ENCODE measurements at regions not wholly inside any gene's neighbourhood (a gene's known extent, or its start where the extent isn't known, plus 50 kb on each side); places are given as distances from the start of the nearest gene placed in this dataset.
"Not testable (repeated sequence)": the region's sequence is repeated elsewhere in the genome, so short reads cannot be mapped to it uniquely, and the experiment has no call there.

DNA sequence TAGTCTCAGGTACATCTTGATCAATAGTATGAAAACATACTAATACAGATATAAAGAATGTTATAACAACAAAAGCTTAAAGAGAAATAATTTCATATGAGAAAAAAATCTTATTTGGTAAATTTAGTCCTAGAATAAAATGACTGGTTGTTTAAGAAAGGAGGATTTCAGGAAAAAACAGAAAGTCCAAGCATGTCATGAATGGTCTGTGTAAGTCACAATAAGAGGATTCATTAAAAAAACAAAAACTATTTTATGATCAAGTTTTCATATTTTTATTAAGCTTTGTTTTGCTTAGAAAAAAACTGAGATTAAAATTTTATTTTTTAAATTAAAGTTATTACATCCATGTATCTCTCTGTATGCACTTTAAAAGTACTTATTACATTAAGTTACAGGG is 353.9 kb upstream of the SPHKAP start:
- no peak for DNase-seq (ENCODE audit: low read depth in 3 of 3, low spot score in 2 of 3)

DNA sequence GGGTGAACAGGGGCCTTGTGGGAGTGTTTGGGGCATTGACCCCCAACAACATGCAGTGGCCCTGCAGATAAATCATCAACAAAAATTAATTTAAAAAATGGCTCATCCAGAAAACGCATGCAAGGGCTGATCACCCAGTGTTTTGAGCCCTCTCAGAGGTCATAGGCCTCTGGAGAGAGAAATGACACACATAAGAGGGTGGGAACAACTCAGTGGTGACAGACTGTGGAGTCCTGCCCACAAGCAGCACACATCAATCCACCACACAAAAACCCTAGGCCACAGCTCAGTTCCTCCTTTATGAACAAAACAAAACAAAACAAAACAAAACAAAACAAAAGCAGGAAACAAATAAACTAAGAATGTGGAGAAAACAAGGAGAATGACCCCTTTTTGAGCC is 351.7 kb upstream of the SPHKAP start:
- no peak for DNase-seq (ENCODE audit: low read depth in 3 of 3, low spot score in 2 of 3)

DNA sequence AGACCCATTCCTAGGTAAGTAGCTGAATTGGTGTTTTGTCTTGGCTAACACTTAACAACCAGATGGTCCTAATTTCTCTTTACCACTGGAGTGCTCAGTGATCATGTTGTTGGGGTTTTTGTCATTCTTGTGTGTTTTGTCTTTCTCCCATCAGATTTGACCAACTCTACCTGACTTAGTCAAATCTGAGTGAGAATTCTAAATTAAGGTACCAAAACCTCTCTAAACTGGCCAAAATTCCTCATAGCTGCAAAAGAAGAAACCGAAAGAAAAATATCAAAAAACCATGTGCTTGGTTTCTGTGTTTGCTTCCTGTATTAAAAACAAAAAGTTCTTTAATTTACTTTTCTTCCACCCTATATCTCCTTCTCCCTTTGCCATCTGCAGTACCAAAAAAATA is 350.7 kb upstream of the SPHKAP start:
- no peak for DNase-seq (ENCODE audit: low read depth in 3 of 3, low spot score in 2 of 3)

DNA sequence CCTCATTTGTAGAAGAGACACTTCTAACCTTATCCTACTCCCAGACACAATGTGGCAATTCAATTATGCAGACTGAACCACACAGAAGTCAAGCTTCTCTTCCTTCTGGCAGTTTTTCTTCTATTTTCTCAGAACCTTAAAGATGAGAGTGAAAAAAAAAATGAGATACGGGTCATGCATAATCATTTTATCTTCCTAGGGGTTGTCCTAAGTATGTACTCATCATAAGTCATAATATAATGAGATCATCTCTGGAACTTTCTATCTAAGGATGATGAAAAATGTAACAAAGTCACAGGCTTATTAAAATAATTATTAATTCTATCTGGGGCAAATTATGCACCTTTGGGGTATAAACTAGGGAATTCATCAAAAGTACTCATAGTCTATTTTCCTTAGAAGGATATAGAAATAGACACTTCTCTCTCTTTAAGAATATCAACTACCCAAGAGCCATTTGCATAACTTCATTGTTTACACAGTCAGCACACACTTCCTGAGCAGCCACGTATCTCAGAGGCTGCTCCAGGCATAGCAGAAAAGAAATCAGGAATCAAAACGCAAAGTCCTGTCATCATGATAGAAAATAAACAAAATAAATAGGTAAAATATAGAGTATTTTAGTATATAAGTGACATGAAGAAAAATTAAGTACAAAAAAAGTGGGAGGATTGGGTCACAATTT is 345.9 kb upstream of the SPHKAP start:
- no peak for DNase-seq (ENCODE audit: low read depth in 3 of 3, low spot score in 2 of 3)

DNA sequence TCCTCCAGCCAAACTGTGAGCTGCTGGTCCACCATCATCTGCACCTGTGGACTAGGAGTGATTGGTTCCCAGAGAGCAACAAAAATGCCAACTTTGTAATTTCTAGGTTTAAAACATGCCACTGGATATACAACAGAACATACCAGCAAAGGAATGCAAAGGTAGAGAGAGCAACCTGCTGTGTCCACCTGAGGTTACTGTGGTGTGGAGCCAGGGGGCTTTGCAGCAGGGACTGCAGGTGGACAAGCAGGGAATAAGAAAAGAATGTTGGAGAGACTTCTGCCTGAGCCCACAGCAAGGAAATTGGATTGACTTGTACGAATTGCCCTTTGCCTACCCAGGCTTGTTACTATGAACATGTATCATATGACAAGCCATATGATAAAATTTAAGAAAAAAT is 345.2 kb upstream of the SPHKAP start:
- DNase-seq (ENCODE audit: low read depth in 3 of 3, low spot score in 2 of 3), result no peak

DNA sequence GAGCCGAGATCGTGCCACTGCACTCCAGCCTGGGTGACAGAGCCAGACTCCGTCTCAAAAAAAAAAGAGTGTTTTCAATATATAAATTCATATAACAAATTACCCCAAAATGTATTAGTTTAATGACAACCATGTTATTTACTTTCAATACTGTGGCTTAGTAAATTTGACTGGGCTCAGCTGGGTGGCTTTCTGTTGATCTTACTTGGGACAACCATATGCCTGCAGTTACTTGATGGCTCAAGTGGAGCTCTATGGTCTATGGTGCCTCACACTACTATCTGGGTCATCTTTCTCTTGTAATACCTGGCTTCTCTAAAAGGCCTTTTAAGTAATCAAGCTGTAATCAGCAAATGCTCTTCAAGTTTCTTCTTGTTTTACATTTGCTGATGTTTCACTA is 341.5 kb upstream of the SPHKAP start:
- no peak for DNase-seq (ENCODE audit: low read depth in 3 of 3, low spot score in 2 of 3)

DNA sequence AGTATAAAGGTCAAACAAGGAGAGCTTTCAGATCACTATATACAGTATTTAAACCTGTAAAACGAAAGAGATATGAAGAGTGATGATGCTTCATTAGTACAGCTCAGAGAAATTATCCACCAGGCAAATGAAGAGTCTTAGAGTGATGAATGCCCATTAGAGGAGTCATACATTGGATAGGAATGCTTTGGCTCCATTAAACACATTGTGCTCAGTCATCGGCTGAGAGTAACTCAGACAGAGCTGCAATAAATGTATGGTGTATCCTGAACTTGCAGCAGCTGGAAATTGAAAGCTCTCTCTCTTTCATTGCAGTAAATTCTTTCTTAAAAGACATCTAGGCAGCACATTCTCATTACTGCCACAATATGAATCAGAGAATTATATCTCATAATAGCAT is 340.8 kb upstream of the SPHKAP start:
- no peak for DNase-seq (ENCODE audit: low read depth in 3 of 3, low spot score in 2 of 3)

DNA sequence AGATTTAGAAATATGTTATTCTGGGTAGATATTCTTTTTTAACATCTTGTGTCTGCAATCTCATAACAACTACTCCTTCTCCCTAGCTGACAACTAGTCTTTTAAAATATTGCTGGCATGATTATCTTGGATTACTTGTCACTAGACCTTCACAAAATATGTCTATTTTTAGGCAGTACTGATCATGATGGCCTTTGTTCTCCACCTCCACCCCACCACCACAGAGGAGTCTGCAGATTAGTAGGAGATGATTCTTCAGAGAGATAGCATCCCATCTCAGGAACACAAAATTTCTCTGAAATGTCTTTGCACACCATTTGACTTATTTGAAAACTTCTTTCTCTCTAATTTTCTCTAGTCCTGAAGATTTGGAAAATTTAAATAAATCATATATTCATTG is 338.1 kb upstream of the SPHKAP start:
- no peak for DNase-seq (ENCODE audit: low read depth in 3 of 3, low spot score in 2 of 3)

DNA sequence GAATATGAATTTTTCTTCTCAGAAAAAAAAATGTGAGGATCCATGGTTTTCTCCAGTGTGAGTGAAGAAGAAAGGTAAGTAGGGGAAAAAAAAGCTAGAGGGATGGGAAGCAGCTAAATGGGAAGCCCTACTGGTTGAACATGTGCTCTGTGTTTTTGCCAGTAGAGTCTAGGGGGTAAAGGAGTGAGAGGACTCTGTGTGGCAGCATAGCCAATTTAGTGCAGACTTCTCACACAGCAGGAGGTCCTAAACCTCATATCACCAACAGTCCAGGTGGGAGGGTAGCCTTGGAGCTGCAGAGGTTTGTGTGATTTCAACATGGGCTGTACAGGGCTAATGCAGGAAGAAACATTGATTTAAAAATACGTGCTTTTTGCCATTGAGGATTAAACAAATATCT is 334.5 kb upstream of the SPHKAP start:
- no peak for DNase-seq (ENCODE audit: low read depth in 3 of 3, low spot score in 2 of 3)

DNA sequence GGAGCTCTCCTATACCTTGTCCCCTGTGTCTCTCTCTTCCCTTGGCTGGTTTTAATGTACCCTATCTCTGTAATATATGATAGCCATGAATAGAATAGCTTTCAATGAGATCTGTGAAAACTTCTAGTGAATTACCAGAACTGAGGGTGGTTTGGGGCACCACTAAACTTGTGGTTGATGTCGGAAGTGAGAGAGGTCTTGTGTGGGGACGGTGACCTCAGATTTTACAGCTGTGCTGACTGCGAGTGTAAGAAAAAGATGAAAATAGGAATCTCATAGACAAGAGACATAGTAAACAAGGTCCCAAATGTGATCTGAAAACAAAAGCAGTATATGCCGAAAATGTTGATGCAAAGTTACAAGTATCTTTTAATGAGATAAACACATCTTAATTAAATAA is 332.0 kb upstream of the SPHKAP start:
- not testable (repeated sequence) for DNase-seq (ENCODE audit: low read depth in 3 of 3, low spot score in 2 of 3)

DNA sequence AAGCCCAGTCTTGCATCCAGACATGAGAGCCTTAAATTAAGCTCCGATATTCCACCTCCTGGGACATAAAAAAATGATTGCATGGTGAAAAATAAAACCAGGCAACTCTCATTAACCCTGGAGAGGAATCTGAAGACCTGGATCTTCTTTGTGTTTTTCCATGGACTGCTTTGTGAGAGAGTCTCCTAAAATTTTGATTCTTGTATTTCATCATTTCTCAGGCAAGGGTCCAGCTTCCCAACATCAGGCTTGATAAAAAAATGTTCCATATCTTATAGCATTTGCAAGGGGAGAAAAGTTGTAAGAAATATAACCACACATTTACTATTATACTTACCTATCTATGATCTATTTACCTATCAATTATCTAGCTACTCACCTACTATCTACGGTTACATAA is 327.5 kb upstream of the SPHKAP start:
- no peak for DNase-seq (ENCODE audit: low read depth in 3 of 3, low spot score in 2 of 3)

DNA sequence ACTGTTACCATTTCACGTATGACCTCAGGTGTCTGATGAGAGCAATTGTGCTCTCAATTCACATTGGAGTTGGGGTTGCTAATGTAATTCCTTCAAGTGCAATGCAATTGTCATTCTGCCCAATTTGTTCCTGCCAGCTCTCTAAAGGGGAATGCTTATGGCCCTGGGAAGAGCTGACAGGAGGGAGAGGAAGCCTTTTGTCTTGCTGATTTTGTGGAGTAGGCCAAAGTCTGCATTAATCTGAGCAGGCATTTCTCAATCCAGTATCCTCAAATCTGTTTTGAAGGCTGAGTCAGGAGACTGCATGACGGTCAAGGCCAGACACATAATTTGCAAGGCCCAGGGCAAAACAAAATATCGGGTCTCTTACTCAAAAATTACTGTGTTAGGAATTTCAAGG is 326.4 kb upstream of the SPHKAP start:
- no peak for DNase-seq (ENCODE audit: low read depth in 3 of 3, low spot score in 2 of 3)

DNA sequence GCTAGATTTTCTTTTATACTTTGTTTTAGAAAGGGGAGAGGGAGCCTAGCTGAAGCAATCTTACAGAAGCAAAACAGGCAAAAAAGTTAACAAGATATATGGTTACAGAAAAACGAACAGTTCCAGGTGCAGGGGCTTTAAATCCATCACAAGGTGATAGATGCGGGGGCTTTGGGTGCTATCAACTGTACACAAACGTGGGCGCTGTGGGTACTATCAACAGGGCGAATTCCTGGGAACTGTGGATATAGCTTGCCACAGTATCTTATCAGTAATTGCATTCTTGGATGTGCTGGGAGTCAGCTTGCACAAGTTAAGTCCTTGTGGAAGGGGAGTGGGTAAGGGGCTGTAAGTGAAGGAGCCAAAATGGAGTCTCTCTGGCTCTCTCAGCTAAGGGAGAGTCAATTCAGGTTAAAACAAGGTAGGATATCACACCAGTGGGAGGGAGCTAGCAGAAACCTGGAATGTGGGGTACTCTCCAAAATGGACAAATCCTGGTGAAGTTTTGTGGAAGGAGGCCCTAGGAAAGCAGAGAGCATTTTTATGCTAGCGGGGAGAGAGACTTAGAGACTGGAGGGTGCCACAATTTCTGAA is 325.8 kb upstream of the SPHKAP start:
- no peak for DNase-seq (ENCODE audit: low read depth in 3 of 3, low spot score in 2 of 3)

DNA sequence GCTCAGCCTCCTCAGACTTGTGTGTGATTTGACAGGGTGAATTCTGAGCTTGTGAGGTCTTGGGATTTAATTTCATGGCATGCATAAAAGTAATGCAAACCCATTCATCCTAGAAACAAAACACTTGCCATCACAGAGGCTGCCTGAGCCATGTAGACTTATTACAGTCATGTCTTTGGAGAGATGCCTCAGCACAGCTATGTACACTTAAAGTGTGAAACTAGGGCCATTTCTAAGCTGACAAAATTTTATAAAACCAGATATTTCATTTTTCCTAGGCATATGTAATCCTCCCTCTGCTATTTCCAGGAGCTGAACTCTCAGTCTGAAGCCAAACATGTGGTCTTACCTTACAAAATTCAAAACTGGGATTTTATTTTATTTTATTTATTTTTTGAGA is 322.2 kb upstream of the SPHKAP start:
- no peak for DNase-seq (ENCODE audit: low read depth in 3 of 3, low spot score in 2 of 3)

DNA sequence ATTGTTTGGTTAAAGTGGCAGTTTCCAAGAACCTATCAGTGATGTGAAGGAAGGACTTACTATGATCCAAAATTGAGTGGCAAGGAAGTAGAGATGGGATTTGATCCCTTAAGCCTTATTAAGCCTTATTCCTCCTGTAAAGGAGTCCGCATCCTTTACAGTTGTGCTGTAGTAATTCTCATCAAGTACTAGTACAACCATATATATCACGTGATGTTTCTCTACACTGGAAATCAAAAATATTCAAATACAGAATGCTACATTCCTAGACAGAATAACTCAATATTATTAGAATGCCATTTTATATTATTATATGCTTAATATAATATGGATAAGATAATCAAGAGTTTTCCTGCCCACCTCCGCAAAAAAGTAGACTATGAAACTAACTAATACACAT is 312.4 kb upstream of the SPHKAP start:
- no peak for DNase-seq (ENCODE audit: low read depth in 3 of 3, low spot score in 2 of 3)

DNA sequence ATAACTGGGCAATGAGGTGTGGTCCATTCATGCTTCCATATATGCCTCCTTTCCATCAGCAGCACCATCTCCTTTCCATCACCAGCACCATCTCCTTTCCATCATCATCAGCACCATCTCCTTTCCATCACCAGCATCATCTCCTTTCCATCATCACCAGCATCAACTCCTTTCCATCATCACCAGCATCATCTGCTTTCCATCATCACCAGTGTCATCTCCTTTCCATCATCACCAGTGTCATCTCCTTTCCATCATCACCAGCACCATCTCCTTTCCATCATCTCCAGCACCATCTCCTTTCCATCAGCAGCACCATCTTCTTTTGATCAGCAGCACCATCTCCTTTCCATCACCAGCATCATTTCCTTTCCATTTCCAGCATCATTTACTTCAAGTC is 297.5 kb upstream of the SPHKAP start:
- DNase-seq (ENCODE audit: low read depth in 3 of 3, low spot score in 2 of 3), result no peak

DNA sequence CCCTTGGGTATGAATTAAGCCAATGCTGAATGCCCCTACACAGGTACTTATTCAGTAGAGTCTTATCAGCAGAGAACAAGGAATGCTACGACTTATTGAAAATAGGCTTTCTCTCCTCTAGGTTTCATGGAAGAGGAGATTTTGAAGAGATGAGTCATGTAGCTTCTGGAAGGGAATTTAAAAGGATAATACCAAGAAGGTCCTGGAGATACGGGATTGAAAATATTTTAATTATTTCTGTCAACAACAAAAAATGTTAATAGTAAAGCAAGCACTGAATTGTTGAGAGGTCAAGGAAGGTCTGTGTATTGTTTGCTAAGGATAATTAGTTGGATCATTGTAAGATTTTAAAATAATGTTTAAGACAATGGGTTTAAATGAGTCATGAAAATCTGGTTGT is 293.0 kb upstream of the SPHKAP start:
- no peak for DNase-seq (ENCODE audit: low read depth in 3 of 3, low spot score in 2 of 3)

DNA sequence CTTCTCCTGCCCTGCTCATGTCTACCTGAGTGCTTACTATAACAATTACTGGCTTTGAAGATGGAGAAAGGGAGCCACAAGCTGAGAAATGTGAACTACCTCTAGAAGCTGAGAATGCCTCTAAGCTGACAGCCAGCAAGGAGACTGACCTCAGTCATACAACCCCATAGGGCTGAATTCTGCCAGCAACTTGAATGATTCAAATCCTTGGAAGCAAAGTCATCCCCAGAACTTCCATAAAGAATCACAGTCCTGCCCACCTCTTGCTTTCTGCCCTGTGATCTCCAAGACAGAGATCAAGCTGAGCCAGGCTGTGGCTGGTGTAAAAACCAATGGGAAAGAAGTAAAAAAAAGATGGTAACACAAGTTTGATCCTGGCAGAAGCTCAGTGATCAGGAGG is 288.2 kb upstream of the SPHKAP start:
- no peak for DNase-seq (ENCODE audit: low read depth in 3 of 3, low spot score in 2 of 3)

DNA sequence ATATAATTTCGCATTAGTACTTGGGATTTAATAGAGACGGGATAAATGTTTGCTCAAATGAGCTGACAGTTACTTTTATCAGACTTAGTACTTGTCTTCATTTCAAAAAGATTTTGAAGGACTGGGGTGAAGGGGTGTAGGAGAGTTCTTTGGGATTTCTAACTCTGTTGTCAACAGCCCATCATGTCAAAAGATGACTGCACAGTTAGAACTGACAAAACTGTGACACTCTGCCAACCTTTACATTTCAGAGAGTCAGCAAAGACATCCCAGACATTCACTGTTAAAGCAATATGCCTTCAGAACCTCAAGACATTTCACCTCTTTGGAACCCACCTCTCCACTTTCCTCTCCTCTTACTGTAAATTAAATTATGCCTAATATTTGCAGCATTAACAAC is 285.4 kb upstream of the SPHKAP start:
- no peak for DNase-seq (ENCODE audit: low read depth in 3 of 3, low spot score in 2 of 3)

DNA sequence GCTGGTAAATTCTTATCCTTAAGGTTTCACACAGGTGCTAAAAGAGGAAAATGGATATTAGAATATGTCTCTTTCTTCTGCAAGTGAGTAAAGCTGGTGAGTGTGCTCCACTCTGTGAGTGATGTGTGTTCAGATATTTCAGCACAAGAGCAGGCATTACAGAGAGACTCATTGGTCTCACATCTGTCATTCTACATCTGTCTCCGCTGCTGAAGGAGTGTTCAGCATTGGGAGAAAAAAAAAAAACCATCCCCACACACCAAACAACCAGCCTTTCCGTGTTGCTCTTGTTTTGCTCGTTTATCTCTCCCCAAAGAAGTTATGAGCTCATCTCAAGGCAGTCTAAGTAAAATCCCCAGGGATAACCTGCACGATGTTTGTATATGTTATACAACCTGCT is 283.9 kb upstream of the SPHKAP start:
- DNase-seq (ENCODE audit: low read depth in 3 of 3, low spot score in 2 of 3), result no peak

DNA sequence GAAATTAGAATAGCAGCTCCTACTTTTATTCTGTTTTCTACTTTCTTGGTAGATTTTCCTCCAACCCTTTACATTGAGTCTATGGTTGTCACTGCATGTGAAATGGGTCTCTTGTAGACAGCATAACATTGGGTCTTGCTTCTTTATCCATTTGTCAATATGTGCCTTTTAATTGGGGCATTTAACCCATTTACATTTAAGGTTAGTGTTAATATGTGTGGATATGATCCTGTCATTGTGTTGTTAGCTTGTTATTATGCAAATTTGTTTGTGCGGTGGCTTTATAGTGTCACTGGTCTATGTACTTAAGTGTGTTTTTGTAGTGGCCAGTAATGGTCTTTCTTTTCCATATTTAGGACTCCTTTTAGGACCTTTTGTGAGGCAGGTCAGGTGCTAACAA is 276.9 kb upstream of the SPHKAP start:
- no peak for DNase-seq (ENCODE audit: low read depth in 3 of 3, low spot score in 2 of 3)

DNA sequence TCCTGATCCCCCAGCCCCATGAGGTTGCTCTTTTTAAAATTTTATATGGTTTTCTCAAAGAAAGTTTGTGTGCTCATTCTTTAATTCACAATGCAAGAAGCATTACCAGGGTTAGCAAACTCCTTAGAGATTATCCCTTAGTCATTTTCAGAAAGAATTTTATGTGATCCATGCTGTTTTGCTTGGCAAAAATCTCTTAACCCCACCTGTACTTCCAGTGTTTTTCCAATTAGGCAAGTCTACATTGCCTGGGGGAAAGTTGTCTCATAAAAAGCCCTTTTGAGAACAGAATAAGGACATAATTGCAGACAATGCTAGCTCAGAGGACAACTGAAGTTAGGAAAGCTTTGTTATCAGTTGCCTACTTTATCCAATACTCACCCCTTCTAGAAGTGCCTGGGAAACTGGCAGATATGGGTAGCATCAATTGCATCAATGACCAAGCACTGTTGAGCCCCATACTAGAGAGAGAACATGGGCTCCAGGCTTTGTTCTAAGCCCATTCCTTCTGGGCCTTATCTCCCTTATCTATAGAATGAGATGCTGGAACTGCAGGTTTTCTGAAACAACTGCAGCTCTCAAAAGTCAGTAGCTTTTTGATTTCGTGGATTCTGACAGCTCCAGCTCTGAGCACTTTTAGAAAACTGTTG is 265.9 kb upstream of the SPHKAP start:
- no peak for DNase-seq (ENCODE audit: low read depth in 3 of 3, low spot score in 2 of 3)

DNA sequence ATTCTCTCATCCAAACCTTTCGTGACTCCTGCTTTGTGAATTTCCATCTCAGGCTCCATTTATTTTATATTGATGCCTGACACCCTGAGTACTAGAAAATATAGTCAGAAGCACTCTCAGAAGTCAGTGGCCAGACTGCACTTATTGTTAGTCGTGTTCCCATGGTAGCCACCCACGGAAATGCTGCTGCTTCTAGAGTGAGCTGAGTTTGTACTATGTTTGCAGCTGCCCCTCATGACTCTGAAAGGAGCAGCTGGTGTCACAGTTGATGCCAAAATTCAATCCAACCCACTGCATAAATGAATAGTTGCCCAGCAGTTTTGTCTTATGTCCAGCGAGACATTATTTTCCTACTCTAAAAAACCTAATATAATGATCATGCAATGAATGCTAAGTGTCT is 265.2 kb upstream of the SPHKAP start:
- no peak for DNase-seq (ENCODE audit: low read depth in 3 of 3, low spot score in 2 of 3)
